Urothelium cell line (cell line): ENCODE measurements at regions not wholly inside any gene's neighbourhood (a gene's known extent, or its start where the extent isn't known, plus 50 kb on each side); places are given as distances from the start of the nearest gene placed in this dataset.
"Not testable (repeated sequence)": the region's sequence is repeated elsewhere in the genome, so short reads cannot be mapped to it uniquely, and the experiment has no call there.

Experiments used
- DNase-seq: peaks from one replicate; pipeline ENCODE4 v3.0.0; 2011; ENCODE audit warnings: low spot score, mixed read lengths
- FAIRE-seq: peaks from 2 replicates; lab custom pipeline; 2011; peaks lifted over from hg19 to GRCh38; lab: Jason Lieb, UNC

DNA sequence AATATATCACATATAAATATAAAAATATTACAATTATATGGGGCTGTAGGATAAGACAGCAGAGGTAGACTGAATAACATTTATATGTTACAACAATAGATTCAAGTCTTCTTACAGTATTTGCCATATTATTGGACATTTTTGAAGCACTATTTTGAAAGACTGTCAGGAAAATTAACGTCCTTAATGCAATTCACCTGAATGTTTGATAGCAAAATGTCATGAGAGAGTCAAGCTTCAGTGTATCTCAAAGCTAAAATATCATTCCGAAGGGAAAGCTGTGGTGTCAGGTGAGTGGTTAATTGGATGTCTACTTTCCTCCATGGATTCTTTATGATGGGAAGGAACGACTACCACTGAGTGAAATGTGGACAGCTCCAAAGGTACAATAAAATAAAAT, 1004.0 kb downstream of the HACE1 start:
- no peak for FAIRE-seq
- DNase-seq: no peak

DNA sequence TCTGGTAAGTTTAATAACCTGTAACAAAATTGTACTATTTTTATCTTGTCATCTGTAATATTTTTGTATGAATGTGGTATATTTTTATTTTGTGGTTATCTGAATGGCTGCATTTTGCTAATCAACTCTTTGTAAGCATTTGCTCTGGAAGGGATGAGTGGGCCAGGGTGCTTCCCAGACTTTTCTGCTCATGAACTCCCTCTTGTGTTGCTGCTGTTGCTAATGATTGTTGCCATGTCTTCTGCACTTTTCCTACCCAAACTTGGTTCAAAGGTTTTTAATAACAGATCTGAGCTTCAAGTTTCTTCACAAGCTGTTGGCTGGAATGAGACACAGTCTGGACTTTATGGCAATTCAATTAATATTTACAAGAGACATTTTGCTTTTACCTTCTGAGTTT, 1005.7 kb downstream of the HACE1 start:
- FAIRE-seq (no peak), DNase-seq (no peak)

GRCh38 chr6:103838457-103838856, 1021.3 kb downstream of the HACE1 start:
- DNase-seq: no peak
- no peak for FAIRE-seq

DNA sequence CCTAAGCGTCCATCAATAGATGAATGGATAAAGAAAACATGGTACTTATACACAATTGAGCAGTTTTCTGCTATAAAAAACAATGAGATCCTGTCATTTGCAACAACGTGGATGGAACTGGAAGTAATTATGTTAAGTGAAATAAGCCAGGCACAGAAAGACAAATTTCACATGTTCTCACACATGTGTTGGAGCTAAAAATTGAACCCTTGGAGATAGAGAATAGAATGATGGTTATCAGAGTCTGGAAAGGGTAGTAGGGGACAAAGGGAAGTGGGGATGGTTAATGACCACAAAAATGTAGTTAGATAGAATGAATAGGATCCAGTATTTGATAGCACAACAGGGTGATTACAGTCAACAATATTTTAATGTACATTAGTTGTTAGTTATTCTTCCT, 1033.5 kb downstream of the HACE1 start:
- FAIRE-seq (no peak), DNase-seq (no peak)

DNA sequence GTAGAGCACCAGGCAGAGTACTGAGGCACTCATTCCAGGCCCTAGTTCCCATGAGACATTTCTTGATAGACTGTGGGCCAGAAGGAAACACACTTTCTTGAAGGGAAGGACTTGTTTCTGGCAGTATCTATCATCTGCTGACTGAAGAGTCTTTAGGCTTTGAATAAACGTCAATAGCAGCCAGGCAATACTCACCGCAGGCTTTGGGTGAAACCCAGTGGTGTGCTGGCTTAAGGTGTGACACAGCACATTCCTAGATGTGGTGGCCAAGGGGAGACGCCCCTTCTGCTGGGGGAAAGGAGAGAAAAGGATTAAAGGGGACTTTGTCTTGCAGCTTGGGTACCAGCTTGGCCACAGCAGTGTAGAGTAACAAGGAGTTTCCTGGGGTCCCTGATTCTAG, 1039.6 kb downstream of the HACE1 start:
- FAIRE-seq: no peak
- no peak for DNase-seq

- FAIRE-seq (no peak), DNase-seq (no peak)
These were observed 1040.2 kb downstream of the HACE1 start for GRCh38 chr6:103819509-103819908.

DNA sequence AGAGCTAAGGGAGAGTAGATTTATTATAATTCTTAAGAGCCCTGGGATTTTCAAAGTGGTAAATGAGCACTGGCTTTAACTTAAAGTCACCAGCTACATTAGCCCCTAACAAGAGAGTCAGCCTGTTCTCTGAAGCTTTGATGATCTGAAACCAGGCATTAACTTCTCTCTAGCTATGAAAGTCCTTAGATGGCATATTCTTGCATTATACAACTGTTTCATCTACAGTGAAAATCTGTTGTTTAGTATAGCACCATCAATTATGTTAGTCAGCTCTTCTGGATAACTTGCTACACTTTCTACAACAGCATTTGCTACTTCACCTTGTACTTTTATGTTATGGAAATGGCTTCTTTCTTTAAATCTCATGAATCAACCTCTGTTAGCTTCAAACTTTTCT, 1046.7 kb downstream of the HACE1 start:
- DNase-seq (no peak), FAIRE-seq (no peak)

DNA sequence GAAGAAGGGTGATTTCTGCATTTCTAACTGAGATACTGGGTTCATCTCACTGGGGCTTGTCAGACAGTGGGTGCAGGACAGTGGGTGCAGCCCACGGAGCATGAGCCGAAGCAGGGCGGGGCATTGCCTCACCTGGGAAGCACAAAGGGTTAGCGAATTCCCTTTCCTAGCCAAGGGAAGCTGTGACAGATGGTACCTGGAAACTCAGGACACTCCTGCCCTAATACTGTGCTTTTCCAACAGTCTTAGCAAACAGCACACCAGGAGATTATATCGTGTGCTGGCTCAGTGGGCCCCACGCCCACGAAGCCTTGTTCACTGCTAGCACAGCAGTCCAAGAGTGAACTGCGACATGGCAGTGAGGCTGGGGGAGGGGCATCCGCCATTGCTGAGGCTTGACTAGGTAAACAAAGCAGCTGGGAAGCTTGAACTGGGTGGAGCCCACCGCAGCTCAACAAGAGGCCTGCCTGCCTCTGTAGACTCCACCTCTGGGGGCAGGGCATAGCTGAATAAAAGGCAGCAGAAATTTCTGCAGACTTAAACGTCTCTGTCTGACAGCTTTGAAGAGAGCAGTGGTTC, 1057.7 kb downstream of the HACE1 start:
- DNase-seq: not testable (repeated sequence)

DNA sequence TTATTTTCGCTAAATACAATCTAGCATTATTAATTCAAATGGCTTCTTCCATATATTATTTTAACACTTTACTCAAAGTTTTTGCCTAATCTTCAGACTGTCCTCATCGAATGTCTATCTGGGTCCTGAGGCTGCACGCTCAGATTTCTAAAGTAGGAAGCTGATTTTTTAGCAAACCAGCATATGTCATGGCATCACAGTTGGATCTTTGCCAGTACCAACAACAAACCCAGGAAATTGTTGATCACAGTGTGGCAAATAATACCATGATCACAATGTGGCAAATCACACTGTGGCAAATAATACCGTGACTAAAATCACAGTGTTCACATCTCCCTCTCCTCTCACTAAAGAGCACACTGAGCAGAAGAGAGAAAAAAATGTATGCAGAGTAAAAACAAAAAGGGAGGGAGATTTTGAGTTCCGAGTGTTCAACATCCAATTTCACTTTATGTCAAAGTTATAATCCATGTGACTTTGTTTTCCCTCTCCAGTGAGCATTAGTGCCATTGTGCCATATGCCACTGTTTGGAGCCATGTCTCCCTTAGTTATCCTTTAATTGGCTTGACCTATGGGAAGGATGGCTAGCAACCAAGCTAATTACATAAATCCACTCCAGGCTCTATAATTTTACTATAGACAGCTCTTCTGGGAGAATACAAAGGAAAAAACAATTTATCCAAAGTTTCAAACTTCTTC, 1059.6 kb downstream of the HACE1 start:
- DNase-seq (no peak), FAIRE-seq (no peak)

More for the DNA sequence above, 1057.7 kb downstream of the HACE1 start:
- FAIRE-seq: not testable (repeated sequence)

DNA sequence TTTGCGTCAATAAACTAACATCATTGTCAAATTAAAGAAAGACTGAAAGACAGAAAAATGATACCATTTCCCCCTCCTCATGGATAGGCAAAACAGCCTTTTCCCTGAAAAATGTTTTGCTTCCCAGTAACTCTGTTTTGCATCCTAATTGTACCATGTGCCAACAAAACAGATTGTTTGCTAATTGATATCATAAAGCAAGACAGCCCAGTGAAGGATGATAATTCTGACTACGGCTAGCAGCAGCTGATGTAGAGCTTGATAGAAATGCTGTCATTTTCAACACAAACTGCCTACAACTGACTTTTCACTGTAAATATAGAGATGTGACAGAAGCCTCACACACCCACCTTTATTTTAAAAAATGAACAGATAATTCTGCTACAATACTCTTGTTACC, 1061.6 kb downstream of the HACE1 start:
- DNase-seq: no peak
- no peak for FAIRE-seq

DNA sequence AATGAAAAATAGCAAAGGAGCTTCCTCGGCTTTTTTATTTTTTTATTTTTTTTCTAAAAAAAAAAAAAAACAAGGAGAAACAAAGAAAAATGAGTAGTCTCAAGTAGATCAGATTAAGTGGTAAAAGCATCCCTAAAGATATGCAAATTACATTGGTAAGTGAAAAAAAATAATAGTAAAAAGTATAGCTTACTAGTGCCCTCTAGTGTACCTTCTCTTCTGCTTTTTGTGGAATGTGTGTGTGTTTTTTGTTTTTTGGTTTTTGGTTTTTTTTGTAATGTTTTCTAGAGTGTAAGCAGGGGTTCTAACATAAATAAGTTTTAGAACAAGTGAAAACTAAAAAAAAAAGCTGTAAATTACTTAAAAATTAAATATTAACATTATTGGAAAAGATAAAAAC, 1062.0 kb downstream of the HACE1 start:
- FAIRE-seq: no peak
- no peak for DNase-seq

DNA sequence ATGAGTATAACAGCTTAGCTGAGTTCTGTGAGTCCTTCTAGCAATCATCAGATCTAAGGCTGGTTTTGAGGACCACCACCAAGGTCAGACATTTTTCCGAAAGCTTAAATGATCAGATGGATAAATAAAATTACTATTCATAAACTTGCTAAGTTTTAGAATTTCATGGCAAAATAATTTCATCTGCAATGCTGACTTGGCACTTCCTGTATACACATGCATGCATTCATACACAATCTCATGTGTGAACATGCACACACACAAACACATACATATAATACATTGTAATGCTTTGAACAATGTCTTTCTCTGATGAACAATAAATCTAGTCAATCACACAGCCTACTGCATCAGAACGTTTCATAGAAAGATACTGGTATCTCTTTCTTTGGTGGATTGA, 1068.3 kb downstream of the HACE1 start:
- DNase-seq (no peak), FAIRE-seq (no peak)

DNA sequence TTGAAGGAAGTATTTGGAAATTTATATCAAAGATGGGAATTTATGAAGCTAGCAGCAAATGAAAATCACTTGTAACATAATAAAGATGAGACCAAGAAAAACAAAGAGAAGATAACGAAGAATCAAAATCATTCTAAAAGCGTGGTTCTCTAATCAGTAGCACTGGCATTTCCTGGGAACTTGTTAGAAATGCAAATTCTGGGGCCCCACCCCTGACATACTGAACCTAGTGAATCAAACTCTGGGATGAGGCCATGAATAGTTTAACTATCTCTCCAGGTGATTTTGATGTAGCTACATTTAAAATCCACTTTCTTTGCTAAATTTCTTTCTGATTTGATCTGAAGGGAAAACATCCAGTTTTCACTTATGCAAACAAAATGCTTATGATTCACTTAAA, 1075.6 kb downstream of the HACE1 start:
- FAIRE-seq (no peak), DNase-seq (no peak)

DNA sequence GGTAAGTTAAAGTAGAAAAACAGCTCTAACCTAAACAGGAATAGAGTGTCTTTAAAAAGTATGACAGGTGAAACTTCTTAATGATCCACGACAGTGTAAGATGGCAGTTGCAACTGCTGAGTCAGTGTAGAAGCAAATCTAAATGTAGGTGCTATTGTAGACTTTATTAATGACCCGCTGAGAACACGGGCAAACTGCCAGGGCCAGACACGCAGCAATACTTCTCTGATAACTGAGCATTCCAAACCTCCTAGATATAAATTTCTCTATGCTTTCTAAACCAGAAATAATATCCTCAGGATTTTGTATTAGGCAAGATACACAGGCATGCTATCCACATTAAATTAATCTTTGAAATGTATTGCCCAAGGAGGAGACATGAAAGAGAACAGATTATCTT, 1076.4 kb downstream of the HACE1 start:
- no peak for DNase-seq
- FAIRE-seq: no peak

DNA sequence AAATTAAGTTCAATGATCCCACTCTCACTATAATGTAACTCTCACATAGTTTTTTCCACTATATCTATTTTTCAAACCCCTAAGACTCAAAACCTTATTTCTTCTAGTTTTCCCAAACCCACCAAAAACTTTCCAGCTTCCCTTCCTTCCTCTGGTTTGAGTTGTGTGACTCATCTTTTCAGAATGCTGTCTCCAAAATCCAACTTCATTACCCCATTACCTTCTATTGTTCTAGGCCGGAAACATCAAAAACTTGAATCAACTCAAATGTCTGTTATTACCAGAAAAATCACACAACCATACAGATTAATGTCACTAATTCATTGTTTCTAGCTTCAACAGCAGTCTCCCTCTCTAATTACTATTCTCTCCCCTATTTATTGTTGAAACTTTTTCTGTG, 1090.3 kb downstream of the HACE1 start:
- no peak for FAIRE-seq
- peak; percentile 11 for DNase-seq

DNA sequence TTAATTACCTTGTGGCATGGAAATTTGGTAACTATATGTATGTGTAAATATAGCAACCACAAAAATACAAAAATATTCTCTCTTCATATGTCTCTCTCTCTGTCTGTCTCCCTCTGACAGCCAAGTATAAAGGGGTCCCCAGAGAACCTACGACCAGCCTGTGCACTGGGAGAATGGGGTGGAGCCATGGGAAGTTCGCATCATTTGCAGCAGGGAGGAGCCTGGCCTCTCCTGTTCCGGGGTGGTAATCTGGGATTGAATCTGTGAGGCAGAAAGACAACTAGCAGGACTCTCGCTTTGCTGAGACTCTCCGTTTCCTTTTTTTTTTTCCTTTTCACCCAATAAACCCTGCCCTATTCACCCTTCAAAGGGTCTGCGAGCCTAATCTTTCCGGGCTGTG, 1109.1 kb downstream of the HACE1 start:
- FAIRE-seq (no peak), DNase-seq (no peak)

DNA sequence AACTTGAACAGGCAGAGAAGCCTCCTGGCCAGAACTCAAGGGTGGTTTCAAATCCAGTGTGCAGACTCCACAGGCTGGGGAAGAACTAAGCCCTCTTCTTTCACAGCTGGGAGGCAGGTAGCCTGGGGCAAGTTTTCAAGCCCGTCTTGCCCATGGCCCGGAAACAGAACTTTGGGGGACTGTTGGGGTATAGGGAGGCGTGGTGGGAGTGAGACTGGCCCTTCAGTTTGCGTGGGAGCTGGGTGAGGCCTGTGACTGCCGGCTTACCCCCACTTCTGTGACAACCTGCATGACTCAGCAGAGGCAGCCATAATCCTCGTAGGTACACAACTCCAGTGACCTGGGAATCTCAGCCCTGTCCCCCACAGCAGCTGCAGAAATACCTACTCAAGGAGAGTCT, 1125.7 kb downstream of the HACE1 start:
- FAIRE-seq: no peak

GRCh38 chr6:103729658-103730057, 1130.1 kb downstream of the HACE1 start:
- FAIRE-seq (no peak), DNase-seq (no peak)

More for the DNA sequence above, 1125.7 kb downstream of the HACE1 start:
- DNase-seq: no peak

DNA sequence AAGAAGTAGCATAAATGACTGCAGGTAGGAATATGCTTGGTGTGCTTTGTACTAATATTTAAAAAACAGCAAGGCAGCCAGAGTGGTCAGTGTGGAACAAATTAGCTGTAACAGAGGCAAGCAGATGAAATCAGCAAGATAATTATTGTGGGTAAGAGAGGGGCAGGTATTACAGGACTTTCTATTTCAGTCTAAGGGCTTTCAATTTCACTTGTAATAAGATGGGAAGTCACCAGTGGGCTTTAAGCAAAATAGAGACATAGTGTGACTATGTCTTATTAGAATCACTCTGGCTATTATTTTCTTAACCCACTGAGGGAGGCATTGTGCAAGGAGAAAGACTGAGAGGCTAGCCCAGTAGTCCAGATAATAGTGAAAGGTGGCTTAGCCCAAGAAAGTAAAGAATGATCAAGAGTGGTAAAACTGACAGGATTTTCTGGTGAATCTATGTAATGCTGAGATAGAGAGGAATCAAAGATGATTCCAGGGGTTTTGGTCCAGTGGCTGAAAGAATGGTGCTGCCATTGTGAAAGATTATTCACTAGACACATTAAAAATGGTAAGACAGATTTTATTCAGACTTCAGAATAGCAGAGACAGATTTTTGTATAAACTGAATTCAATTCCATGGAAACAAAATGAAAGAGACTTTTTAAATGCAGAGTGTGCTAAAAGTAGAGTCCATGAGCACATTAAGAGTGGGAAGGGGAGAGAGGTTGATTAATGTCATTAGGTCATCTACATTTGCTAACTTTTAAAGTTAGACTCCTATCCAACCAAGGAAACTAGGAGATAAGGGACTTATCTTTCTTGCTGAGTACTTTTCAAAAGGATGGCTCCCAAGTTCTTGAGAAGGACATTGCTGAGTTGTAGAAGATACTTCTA, 1136.0 kb downstream of the HACE1 start:
- FAIRE-seq: no peak

DNA sequence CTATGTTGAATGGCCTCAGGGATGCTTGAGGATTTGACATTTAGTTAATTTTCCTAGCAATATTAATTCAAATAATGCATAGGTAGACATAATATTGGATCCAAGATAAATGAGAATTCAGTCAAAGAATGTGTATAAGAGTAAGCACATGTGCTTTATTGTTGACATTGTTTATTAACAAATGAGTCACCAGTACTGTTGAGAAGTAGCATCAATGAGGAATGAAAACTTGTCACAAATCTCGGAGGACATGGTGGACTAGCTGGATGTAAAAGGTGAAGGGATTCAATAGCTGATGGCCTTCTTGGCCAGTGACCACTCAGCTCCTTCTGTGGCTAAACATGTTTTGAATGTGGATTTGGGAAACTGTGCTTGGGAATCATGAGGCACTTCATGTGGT, 1137.0 kb downstream of the HACE1 start:
- no peak for FAIRE-seq
- DNase-seq: no peak

More for the DNA sequence above, 1136.0 kb downstream of the HACE1 start:
- no peak for DNase-seq

DNA sequence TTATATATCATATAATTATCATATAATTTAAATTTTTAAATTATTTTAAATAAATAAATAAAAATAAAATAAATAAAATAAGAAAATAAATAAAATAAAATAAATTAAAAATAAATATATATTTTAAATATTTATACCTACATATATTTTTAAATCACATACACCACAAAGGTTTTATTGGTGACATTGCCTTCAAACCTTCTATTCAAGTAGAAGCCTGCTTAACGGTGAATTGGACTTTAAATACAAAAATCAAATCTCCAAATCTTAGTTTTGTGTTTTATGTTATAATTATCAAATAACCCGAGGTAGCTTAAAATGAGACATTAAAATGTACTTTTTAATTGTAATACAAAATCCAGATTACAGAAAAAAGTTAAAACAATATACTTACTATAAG, 1137.8 kb downstream of the HACE1 start:
- no peak for DNase-seq
- FAIRE-seq: no peak

DNA sequence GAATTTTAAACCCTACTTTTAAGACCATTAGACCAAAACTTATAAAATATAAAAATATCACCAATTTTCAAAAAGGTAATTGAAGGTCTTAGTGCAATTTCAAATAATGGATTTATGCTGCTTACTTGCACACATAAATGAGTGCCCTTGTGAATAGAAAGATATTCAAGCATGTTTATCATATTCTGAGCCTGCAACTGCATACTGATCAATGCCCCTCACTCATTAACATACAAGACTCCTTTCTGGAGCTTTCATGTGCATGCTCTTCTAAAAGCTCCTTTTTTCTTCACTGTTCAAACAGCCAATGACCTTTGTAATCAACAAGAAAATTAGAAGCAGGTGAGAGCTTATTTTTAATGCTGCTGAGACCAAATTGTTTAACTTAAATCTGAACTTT, 1139.3 kb downstream of the HACE1 start:
- DNase-seq: no peak
- no peak for FAIRE-seq
